HG02571 (cell line): ENCODE measurements at regions not wholly inside any gene's neighbourhood (a gene's known extent, or its start where the extent isn't known, plus 50 kb on each side); places are given as distances from the start of the nearest gene placed in this dataset.
"Not testable (repeated sequence)": the region's sequence is repeated elsewhere in the genome, so short reads cannot be mapped to it uniquely, and the experiment has no call there.

Source experiments
- ATAC-seq: cut with Tn5 transposase; IDR thresholded peaks from one replicate; pipeline ENCODE4 v1.9.1; 2021; ENCODE audit warnings: mild to moderate bottlenecking, moderate library complexity; ENCODE audit not compliant: unreplicated experiment

- no peak for ATAC-seq
Observed at GRCh38 chr4:105025263-105026017, 121.2 kb upstream of the TET2 start.

GRCh38 chr4:105036991-105037390 lies 109.7 kb upstream of the TET2 start:
- ATAC-seq, result no peak

GRCh38 chr4:105042451-105042850 lies 104.2 kb upstream of the TET2 start:
- no peak for ATAC-seq

GRCh38 chr4:105050896-105051295 lies 95.8 kb upstream of the TET2 start:
- no peak for ATAC-seq

- peak; percentile 31 for ATAC-seq
Observed at GRCh38 chr4:105057370-105058105, 89.1 kb upstream of the TET2 start.

GRCh38 chr4:105058177-105058812 lies 88.4 kb upstream of the TET2 start:
- no peak for ATAC-seq

GRCh38 chr4:105059337-105059736 lies 87.3 kb upstream of the TET2 start:
- ATAC-seq, result peak; percentile 28

GRCh38 chr4:105060628-105061027 lies 86.0 kb upstream of the TET2 start:
- ATAC-seq, result peak; percentile 83

- ATAC-seq, result peak; percentile 37
Observed at GRCh38 chr4:105061136-105061696, 85.5 kb upstream of the TET2 start.

- ATAC-seq, result no peak
Observed at GRCh38 chr4:105061731-105062130, 84.9 kb upstream of the TET2 start.

- no peak for ATAC-seq
Observed at GRCh38 chr4:105066401-105066800, 80.3 kb upstream of the TET2 start.

- no peak for ATAC-seq
Observed at GRCh38 chr4:105067431-105067830, 79.2 kb upstream of the TET2 start.

GRCh38 chr4:105067946-105068345 lies 78.7 kb upstream of the TET2 start:
- ATAC-seq, result no peak

GRCh38 chr4:105068516-105068915 lies 78.2 kb upstream of the TET2 start:
- no peak for ATAC-seq

GRCh38 chr4:105072095-105072494 lies 74.6 kb upstream of the TET2 start:
- not testable (repeated sequence) for ATAC-seq

GRCh38 chr4:105074097-105074496 lies 72.6 kb upstream of the TET2 start:
- ATAC-seq, result no peak

- ATAC-seq, result no peak
Observed at GRCh38 chr4:105075045-105075444, 71.6 kb upstream of the TET2 start.

GRCh38 chr4:105088110-105088879 lies 58.4 kb upstream of the TET2 start:
- no peak for ATAC-seq

- ATAC-seq, result no peak
Observed at GRCh38 chr4:105092356-105092755, 54.3 kb upstream of the TET2 start.

- no peak for ATAC-seq
Observed at GRCh38 chr4:105092768-105093167, 53.9 kb upstream of the TET2 start.

- ATAC-seq, result no peak
Observed at GRCh38 chr4:105093975-105094374, 52.7 kb upstream of the TET2 start.
